Activated T-helper 17 cell treated with anti-CD3 and anti-CD28 coated beads, Interleukin-2, amount 50 U/mL, for 72 hours (primary cell): ENCODE measurements at regions not wholly inside any gene's neighbourhood (a gene's known extent, or its start where the extent isn't known, plus 50 kb on each side); places are given as distances from the start of the nearest gene placed in this dataset.

ENCODE experiments used
- ATAC-seq: fragments of 150-1000 bp; cut with Tn5 transposase; replicated peaks from 2 replicates; pipeline ENCODE4 v1.10.0; 2021; ENCODE audit warnings: mild to moderate bottlenecking, moderate library complexity
- H3K27ac Mint-ChIP-seq: one replicate; pipeline ENCODE4 v1.8.0; 2022; ENCODE audit warnings: mixed read lengths
- H3K27me3 Mint-ChIP-seq: one replicate; pipeline ENCODE4 v1.8.0; 2022; ENCODE audit warnings: mixed read lengths
- H3K36me3 Mint-ChIP-seq: one replicate; pipeline ENCODE4 v1.8.0; 2022; ENCODE audit warnings: low read depth, mild to moderate bottlenecking, mixed read lengths
- H3K4me1 Mint-ChIP-seq: one replicate; pipeline ENCODE4 v1.8.0; 2022; ENCODE audit warnings: mixed read lengths
- H3K4me3 Mint-ChIP-seq: one replicate; pipeline ENCODE4 v1.8.0; 2022; ENCODE audit warnings: mild to moderate bottlenecking, mixed read lengths
- H3K9me3 Mint-ChIP-seq: one replicate; pipeline ENCODE4 v1.8.0; 2022; ENCODE audit warnings: mixed read lengths

DNA sequence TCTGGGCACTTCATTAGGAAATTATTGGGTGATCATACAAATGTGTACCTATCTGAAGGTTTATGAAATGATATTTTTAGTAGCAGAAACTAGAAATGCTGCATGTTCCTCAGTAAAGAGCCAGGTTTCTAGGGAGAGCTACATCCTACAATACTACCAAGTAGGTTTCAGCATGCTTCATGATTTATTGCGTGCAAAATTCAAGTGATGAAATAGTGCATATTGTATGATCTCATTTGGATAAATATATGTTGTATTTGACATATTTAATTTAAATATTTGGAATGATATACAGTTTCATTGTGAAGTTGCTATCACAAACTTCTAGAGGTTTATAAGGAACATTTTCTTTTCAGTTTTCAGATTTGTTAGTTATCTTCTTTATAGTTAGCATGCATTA lies 90.5 kb upstream of the GDF10 start:
- no peak overlapping the region for H3K4me3 Mint-ChIP-seq
- no peak for ATAC-seq
- peaks cover 32% of the 10 kb centered on the region for H3K4me1 Mint-ChIP-seq
- no peaks in the 10 kb centered on the region for H3K9me3 Mint-ChIP-seq
- H3K36me3 Mint-ChIP-seq: no peaks in the 10 kb centered on the region
- H3K27me3 Mint-ChIP-seq: no peaks in the 10 kb centered on the region
- no peak overlapping the region for H3K27ac Mint-ChIP-seq

DNA sequence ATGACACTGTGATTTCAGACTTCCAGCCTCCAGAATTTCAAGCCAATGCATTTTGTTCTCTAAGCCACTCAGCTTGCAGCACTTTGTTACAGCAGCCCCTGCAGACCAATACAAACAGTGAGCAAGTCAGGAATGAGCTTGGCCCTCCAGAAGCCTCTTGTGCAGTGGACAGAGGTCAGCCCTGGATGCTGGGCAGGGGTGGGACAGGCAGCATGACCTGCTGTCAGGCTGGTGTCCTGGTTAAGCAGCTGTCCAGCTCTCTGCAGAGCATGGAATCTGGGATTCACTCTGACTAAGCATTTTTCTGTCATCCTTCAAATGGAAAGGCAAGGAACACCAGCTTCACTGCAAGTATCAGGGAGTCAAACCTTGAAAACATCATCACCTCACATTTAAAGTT lies 85.5 kb upstream of the GDF10 start:
- no peak for ATAC-seq
- H3K9me3 Mint-ChIP-seq: no peaks in the 10 kb centered on the region
- H3K36me3 Mint-ChIP-seq: no peaks in the 10 kb centered on the region
- H3K4me1 Mint-ChIP-seq: peaks cover 11% of the 10 kb centered on the region
- no peak overlapping the region for H3K27ac Mint-ChIP-seq
- H3K27me3 Mint-ChIP-seq: no peaks in the 10 kb centered on the region
- H3K4me3 Mint-ChIP-seq: no peak overlapping the region

DNA sequence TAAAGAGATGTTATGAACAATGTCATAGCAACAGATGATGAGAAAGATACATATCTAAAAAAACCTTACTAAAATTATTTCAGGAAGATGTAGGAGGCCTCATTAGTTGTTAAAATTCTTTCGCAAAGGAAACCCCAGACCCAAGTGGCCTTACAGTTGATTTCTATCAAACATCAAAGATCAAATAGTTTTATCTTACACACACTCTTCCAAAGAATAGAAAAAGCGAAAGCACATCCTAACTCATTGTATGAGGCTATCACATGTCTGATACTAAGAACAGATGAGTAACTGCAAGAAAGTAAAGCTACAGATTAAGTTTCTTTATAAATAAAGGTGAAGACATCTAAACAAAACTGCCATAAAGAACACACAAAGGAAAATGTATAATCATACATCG lies 82.9 kb upstream of the GDF10 start:
- Mint-ChIP-seq H3K27me3 (no peaks in the 10 kb centered on the region), H3K9me3 (no peaks in the 10 kb centered on the region), H3K36me3 (no peaks in the 10 kb centered on the region), H3K4me3 (peak overlapping the region; percentile 1), H3K4me1 (peaks cover 5% of the 10 kb centered on the region), H3K27ac (no peak overlapping the region)
- ATAC-seq: peak; percentile 63

DNA sequence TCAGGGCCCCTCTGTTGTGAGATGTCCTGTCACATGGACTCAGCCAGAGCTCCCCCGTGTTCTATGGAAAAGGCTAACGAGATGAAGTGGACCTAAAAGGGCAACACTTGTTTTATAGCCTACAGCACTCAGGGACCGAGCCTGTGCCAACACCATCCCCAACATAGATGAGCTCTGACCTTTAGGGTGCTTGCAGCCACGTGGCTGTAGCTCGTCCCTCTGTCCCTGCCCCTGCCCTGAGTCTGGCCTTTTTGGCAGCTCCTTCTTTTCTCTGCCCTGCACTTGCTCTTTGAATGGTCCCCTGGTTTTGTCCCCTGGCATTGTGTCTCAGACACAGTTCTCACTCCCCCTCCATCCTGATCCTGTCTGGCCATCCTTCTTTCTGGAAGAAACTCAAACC lies 81.2 kb upstream of the GDF10 start:
- Mint-ChIP-seq H3K4me3 (no peak overlapping the region), H3K36me3 (no peaks in the 10 kb centered on the region), H3K4me1 (peaks cover 5% of the 10 kb centered on the region), H3K9me3 (no peaks in the 10 kb centered on the region), H3K27me3 (no peaks in the 10 kb centered on the region), H3K27ac (no peak overlapping the region)
- no peak for ATAC-seq

DNA sequence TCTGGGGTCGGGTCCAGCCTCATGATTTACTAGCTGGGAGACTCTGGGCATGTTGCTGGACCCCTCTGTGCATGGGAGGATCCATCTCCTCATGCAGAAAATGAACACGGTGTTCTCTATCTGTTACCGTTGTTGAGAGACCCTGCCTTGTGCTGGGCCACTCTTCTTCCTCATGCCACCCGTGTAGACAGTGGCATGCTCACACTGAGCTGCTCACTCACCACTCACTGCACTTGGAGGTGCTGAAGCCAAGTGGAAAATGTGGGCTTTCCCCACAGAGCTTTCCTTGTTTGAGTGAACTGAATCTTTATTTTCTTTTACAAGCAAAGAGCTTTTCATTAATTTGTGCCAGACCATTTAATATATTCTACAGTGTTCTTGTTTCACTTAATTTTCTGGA lies 77.5 kb upstream of the GDF10 start:
- Mint-ChIP-seq H3K4me1 (peaks cover 4% of the 10 kb centered on the region), H3K4me3 (no peak overlapping the region), H3K36me3 (no peaks in the 10 kb centered on the region), H3K27ac (no peak overlapping the region), H3K9me3 (no peaks in the 10 kb centered on the region), H3K27me3 (no peaks in the 10 kb centered on the region)
- no peak for ATAC-seq

DNA sequence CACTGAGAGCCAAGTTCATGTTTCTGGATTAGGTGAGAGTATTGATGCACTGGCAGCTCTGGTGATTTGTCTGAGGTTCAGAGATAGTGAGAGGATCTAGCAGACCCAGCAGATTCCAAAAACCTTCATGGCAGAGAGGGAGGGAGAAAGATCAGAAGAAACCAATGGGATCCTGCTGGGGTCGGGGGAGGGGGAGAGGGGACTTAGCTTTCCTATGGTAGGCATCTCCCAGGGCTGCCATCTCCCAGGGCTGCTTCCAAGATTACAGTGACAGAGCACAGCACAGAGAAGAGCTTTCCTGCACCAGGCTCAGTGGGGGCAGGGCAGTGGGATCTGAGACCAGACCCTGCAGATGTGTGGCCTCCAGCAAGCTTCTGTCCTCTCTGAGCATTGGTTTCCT lies 76.8 kb upstream of the GDF10 start:
- Mint-ChIP-seq H3K27ac (no peak overlapping the region), H3K36me3 (no peaks in the 10 kb centered on the region), H3K4me1 (no peaks in the 10 kb centered on the region), H3K27me3 (no peaks in the 10 kb centered on the region), H3K9me3 (no peaks in the 10 kb centered on the region), H3K4me3 (no peak overlapping the region)
- ATAC-seq: no peak

DNA sequence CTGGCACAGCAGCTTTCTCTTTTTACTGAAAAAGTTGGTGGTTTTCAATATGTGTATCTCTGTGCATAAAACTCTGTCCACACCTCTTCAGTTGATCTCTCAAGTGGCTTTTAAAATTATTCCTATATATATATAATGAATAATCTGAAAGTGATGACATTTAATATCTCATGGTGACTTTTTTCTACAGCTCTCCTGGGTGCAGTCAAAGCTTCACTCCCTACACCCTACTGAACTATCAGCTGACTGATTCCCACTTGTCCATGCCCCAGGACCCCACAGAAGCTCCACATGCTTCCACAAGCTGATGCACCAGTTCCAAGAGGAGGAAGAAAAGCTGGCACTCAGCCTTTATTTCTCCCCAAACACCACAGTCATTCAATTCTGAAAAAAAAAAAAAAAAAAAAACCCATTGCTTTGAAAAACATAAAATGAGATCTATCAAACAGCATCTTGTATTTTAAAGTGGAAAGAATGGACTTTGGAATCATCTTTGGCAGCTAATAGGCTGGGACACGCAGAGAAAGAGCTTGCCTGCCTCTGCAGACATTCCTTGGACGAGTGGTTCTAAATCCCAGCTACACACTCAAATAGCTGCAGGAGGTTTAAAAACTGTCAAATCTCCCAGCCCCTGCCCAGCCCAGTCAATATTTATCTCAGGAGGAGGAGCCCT lies 75.3 kb upstream of the GDF10 start:
- H3K27ac Mint-ChIP-seq: no peak overlapping the region
- H3K9me3 Mint-ChIP-seq: peaks cover 5% of the 10 kb centered on the region
- H3K4me1 Mint-ChIP-seq: no peaks in the 10 kb centered on the region
- H3K36me3 Mint-ChIP-seq: no peaks in the 10 kb centered on the region
- H3K27me3 Mint-ChIP-seq: no peaks in the 10 kb centered on the region
- H3K4me3 Mint-ChIP-seq: no peak overlapping the region
- no peak for ATAC-seq

DNA sequence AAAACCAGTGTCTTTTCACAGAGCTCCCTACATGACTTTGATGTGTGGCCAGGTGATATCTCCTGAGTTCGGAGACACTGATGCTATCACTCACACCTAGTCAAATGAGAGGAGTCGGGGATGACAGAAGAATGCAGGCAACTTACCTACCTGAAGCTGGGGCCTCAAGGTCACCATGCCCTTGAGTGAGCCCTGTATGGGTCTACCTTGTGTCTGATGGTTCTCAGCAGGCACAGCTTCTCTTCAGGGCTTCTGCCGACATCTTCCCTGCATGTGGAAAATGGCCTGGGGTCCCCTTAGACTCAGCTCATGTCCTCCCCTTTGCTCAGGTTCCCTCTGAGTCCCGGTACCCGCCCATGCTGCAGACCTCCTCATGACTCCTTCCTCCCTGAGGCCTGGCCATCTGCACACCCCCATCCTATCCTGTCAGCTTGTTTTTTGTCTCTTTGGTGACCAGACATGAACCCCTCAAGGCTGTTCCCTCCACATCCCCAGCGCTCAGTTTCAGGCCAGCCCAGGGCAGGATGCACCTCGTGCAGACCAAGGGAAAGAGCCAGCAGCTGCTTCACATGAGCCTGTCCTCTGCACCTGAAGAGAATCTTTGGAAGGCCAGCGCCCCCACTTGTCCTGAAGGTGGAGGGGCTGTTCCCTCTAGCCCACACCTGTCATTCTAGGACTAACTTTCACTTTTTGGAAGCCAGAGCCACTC lies 74.6 kb upstream of the GDF10 start:
- H3K36me3 Mint-ChIP-seq: no peaks in the 10 kb centered on the region
- no peak overlapping the region for H3K27ac Mint-ChIP-seq
- H3K4me1 Mint-ChIP-seq: peaks cover 3% of the 10 kb centered on the region
- H3K9me3 Mint-ChIP-seq: peaks cover 5% of the 10 kb centered on the region
- no peak overlapping the region for H3K4me3 Mint-ChIP-seq
- no peaks in the 10 kb centered on the region for H3K27me3 Mint-ChIP-seq
- ATAC-seq: no peak

DNA sequence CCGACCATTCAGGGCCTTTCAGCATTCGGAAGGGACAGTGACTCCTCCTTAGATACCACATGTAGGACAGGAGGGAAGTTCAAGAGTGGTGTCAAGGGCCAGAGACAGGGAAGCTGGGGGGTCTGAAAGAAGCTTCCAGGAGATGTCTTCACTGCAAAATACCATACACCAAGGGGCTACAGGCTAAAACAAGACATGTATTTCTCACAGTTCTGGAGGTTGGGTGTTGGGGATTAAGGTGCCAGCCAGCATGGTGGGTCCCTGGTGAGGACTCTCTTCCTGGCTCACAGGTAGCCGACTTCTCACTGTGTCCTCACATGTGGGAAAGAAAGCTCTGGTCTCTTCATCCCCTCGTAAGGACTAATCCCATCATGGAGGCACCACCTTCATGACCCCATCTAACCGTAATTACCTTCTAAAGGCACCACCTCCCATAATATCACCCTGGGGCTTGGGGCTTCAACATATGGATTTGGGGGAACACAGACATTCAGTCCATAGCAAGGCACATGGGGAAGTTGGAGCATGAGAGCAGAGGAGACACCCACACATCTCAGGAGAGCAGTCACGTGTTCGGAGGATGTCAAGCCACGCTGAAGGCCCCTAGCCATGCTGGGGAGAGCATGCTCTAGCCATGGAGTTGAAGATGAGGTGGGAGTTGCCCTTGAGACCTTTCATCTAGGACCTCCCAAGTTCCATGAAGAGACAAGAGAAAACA lies 73.9 kb upstream of the GDF10 start:
- Mint-ChIP-seq H3K4me1 (peaks cover 6% of the 10 kb centered on the region), H3K4me3 (no peak overlapping the region), H3K9me3 (peaks cover 5% of the 10 kb centered on the region), H3K36me3 (no peaks in the 10 kb centered on the region), H3K27me3 (no peaks in the 10 kb centered on the region), H3K27ac (no peak overlapping the region)
- no peak for ATAC-seq

DNA sequence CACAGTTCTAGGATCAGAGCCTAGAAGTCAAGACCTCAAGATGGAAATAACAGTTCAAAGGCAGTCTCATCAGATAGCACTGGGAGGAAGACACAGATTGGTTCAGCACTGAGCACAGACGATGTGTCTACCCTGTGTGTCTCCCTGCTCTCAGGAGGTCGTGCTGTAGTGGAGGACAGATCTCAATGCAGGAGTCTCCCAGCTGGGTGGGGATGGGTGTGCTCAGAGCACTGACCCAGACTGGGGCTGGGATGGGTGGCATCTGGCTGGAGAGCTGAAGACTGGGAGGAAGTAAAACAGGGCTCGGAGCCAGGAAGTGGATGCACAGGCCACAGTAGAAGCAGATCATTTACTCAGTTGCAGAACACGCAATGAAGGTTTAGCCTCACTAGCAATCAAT lies 69.5 kb upstream of the GDF10 start:
- H3K36me3 Mint-ChIP-seq: no peaks in the 10 kb centered on the region
- H3K9me3 Mint-ChIP-seq: peaks cover 5% of the 10 kb centered on the region
- H3K4me1 Mint-ChIP-seq: peaks cover 6% of the 10 kb centered on the region
- ATAC-seq: peak; percentile 21
- peak overlapping the region; percentile 60 for H3K27ac Mint-ChIP-seq
- no peaks in the 10 kb centered on the region for H3K27me3 Mint-ChIP-seq
- H3K4me3 Mint-ChIP-seq: peak overlapping the region; percentile 21

DNA sequence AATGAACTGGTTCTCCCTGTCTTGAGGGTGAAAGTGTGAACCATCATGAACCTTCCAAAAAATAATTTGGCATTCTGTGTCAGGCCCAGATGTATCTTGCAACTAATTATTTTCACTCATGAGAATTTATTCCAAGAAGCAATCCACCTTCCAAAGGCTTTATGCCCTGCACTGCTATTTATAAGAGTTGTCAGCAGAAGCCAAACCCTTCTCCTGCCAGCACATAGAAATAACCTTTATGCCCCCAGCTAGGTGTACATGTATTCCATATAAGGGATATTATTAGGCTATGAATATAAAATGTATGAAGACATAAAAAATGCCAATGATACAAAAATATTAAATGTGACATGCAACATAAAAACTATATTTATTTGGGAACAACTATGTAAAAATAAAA lies 69.0 kb upstream of the GDF10 start:
- no peak for ATAC-seq
- H3K4me1 Mint-ChIP-seq: peaks cover 6% of the 10 kb centered on the region
- no peak overlapping the region for H3K27ac Mint-ChIP-seq
- H3K4me3 Mint-ChIP-seq: no peak overlapping the region
- no peaks in the 10 kb centered on the region for H3K27me3 Mint-ChIP-seq
- H3K36me3 Mint-ChIP-seq: no peaks in the 10 kb centered on the region
- H3K9me3 Mint-ChIP-seq: peaks cover 5% of the 10 kb centered on the region

DNA sequence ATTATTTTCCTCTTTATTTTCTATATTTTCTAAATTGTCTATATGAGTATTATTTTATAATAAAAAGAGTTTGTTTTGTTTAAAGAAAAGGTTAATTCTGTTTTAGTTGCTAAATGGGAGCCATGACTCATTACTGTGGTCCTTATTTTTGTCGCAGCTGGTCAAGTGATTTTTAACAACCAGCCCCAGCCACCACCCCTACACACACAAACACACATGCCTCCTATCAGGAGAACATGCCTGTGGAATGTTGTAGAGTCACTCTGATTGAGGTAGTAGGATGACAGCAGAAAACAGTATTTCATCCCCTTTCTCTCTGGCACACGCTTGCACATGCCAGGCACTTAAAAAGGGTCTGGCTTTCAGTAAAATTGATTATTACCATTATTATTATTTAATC lies 68.6 kb upstream of the GDF10 start:
- Mint-ChIP-seq H3K27ac (no peak overlapping the region), H3K36me3 (no peaks in the 10 kb centered on the region), H3K4me1 (peaks cover 6% of the 10 kb centered on the region), H3K9me3 (peaks cover 9% of the 10 kb centered on the region), H3K4me3 (no peak overlapping the region), H3K27me3 (no peaks in the 10 kb centered on the region)
- ATAC-seq: no peak

DNA sequence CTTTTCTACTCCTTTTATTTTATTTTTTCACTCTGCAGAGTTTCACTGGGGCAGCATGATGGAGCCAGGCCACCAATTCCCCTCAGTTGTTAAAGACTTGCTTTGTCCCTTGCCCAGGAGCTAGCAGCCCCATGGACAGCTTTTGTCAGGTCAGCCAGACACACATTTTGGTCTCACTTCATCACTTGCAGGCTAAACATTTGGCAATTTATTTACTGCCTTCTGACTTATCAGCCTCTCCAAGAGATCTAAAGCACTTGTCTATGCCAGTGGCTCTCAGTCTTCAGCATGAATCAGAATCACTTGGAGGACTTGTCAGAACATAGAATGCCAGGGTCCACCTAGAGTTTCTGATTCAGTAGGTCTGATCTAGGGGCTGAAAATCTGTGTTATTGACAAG lies 66.4 kb upstream of the GDF10 start:
- Mint-ChIP-seq H3K4me1 (peaks cover 6% of the 10 kb centered on the region), H3K27me3 (no peaks in the 10 kb centered on the region), H3K9me3 (peaks cover 9% of the 10 kb centered on the region), H3K36me3 (no peaks in the 10 kb centered on the region), H3K4me3 (no peak overlapping the region), H3K27ac (no peak overlapping the region)
- no peak for ATAC-seq

DNA sequence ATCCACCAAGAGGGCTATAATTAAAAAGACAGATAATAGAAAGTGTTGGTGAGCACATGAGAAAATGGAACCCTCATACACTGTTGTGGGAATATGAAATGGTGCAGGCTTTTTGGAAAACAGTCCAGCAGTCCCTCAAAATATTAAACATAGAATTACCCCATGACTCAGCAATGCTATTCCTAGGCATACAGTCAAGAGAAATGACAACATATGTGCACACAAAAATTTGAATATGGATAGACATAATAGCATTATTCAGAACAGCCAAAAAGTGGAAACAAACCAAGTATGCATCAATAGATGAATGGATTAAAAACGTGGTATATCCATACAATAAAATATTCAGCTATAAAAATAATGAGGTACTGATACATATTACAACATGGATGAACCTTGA lies 64.5 kb upstream of the GDF10 start:
- Mint-ChIP-seq H3K9me3 (peaks cover 4% of the 10 kb centered on the region), H3K27ac (no peak overlapping the region), H3K4me1 (peaks cover 2% of the 10 kb centered on the region), H3K27me3 (no peaks in the 10 kb centered on the region), H3K4me3 (no peak overlapping the region), H3K36me3 (no peaks in the 10 kb centered on the region)
- ATAC-seq: no peak
